ENCODE measurements at regions not wholly inside any gene's neighbourhood (a gene's known extent, or its start where the extent isn't known, plus 50 kb on each side); places are given as distances from the start of the nearest gene placed in this dataset.
"Not testable (repeated sequence)": the region's sequence is repeated elsewhere in the genome, so short reads cannot be mapped to it uniquely, and the experiment has no call there.

- no peak for DNase-seq (ENCODE audit: low spot score)
Measured at GRCh38 chr13:112145551-112146360, 78.8 kb downstream of the SOX1 start.

DNA sequence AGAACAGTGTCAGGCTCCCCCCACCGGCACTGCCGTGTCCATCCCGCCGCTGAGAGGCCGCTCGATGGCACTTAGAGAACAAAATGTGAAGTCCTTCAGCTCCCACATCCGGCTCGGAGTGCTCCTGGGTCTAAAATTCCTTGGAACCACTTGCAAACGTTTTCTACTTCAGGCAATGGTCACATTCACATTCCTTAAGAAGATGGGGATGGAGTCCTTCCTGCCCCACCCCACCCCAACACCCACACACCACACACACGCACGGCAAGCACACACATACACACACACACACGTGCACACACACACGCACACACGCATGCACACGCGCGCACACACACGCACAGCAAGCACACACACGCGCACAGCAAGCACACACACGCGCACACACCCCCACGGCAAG lies 83.4 kb downstream of the SOX1 start:
- DNase-seq (ENCODE audit: low spot score), result no peak

- DNase-seq (ENCODE audit: low spot score), result no peak
Measured at GRCh38 chr13:112152846-112153245, 85.9 kb downstream of the SOX1 start.

GRCh38 chr13:112153364-112153763 lies 86.4 kb downstream of the SOX1 start:
- no peak for DNase-seq (ENCODE audit: low spot score)

DNA sequence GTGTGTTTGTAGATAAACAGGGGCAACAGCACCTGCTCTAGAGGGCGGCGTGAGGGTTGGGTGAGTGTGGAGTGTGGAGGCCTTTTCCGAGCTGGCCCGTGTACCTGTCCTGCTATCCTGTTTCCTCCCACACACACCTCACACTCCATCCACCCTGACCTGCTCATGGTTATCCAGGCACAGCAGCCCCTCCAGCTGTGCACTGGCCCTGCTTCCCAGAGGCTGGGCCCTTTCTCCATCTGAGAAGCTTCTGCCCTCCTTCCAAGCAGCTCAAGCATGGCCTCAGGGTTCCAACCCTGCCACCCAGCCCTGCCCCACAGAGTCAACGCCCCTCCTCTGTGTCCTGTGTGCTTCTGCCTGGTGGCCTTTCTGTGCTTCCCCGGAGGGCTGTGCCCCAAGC lies 86.9 kb downstream of the SOX1 start:
- no peak for DNase-seq (ENCODE audit: low spot score)

- DNase-seq (ENCODE audit: low spot score), result no peak
Measured at GRCh38 chr13:112154301-112155060, 87.5 kb downstream of the SOX1 start.

DNA sequence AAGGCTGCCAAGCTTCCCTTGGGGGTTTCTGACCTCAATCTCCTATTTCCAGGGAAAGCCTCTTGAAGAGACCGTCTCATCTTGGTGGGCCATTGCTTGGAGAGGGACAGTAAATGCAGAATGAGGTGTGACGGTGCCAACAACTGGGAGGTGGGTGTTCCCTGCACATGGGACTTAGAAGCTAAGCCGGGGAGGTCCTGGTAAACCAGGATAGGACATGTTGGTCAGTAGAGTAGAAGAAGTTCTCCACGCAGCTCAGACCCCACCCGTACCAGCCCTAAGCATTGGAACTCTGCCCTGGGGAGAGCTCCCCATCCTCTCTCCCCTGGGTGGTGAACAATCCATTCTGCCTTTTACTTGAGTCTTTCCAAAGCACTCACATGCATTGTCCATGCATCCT lies 92.0 kb downstream of the SOX1 start:
- DNase-seq (ENCODE audit: low spot score), result no peak

GRCh38 chr13:112159575-112160547 lies 92.9 kb downstream of the SOX1 start:
- DNase-seq (ENCODE audit: low spot score), result no peak

DNA sequence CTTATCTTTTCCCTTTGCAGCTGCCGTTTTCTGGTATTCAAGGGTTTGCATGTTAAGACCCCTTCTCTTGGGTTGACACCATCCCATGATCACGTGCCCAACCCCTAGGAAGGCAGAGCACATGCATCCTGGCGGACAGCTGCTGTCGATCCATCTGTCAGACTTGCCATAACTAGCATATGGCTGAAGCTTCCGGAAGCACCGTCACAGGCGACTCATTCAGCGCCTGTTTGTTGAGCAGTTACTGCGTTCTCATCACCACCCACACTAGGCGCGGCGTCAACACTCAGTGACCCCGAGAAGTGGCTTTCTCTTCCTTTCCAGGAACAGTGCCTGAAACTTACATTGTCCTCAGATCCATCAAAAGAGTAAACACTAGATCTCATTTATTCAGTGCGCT lies 93.6 kb downstream of the SOX1 start:
- DNase-seq (ENCODE audit: low spot score), result no peak

DNA sequence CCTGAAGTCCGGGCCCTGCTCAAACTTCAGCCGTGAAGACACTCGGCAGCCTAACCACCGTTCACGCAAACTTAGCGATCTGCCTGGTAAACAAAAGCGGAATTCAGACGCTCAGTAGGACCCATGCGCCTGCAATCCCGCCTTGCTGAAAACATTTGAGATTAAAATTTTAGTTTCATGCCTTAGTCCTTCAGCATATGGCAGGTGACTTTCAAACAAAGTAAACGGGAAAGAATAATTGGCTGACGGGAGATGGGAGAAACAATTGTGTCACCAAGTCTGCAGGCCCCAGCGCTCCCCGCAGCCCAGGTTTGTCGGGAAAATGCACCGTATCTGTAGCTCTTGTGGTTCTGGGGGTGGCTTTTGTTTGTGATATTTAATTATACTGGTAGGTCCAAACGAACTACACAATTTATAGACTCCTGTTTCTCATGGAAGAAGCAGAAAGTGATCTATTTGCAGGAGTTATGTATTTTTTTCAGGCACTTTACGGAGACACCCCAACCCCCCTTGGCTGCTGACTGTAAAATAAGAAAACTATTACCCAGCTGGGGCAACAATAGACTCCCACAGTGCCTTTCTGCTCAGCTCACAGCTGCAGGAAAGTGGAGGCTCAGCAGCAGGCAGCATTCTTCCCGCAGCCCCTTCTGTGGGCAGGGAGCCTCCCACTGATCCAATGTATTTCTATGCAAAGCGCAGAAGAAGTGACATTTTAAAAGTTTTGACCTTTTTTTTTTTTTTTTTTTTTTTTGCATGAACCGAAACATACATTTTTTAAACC lies 94.8 kb downstream of the SOX1 start:
- no peak for DNase-seq (ENCODE audit: low spot score)

DNA sequence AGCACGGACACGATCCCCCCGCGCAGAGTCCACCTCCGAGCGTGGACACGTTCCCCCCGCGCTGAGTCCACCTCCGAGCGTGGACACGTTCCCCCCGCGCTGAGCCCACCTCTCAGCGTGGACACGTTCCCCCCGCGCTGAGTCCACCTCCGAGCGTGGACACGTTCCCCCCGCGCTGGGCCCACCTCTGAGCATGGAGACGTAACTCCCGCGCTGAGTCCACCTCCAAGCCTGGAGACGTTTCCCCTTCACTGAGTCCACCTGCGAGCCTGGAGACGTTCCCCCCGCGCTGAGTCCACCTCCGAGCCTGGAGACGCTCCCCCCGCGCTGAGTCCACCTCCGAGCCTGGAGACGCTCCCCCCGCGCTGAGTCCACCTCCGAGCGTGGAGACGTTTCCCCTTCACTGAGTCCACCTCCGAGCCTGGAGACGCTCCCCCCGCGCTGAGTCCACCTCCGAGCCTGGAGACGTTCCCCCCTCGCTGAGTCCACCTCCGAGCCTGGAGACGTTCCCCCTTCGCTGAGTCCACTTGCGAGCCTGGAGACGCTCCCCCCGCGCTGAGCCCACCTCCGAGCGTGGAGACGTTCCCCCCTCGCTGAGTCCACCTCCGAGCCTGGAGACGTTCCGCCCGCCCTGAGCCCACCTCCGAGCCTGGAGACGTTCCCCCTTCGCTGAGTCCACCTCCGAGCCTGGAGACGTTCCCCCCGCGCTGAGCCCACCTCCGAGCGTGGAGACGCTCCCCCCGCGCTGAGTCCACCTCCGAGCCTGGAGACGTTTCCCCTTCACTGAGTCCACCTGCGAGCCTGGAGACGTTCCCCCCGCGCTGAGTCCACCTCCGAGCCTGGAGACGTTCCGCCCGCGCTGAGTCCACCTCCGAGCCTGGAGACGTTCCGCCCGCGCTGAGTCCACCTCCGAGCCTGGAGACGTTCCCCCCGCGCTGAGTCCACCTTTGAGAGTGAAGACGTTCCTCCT lies 97.0 kb downstream of the SOX1 start:
- not testable (repeated sequence) for DNase-seq (ENCODE audit: low spot score)

GRCh38 chr13:112165712-112166111 lies 98.8 kb downstream of the SOX1 start:
- DNase-seq (ENCODE audit: low spot score), result no peak

DNA sequence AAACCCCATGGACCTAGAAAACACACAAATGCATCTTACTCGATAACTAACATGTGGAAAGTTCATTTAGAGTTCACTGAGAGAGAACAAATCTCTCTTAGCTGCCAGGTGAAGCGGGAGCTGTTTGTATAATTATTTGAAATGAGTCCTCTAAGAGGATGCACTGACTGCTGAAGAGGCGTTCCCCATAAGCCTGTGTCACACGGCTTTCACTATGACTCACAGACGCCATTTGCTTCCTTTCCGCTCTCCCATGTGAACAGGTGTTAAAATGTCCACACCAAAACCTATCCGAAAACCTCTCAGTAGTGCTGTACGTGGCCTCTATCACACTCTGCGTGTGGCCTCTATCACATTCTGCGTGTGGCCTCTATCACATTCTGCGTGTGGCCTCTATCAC lies 101.8 kb downstream of the SOX1 start:
- DNase-seq (ENCODE audit: low spot score), result no peak

GRCh38 chr13:112169941-112170822 lies 103.2 kb downstream of the SOX1 start:
- DNase-seq (ENCODE audit: low spot score), result no peak

DNA sequence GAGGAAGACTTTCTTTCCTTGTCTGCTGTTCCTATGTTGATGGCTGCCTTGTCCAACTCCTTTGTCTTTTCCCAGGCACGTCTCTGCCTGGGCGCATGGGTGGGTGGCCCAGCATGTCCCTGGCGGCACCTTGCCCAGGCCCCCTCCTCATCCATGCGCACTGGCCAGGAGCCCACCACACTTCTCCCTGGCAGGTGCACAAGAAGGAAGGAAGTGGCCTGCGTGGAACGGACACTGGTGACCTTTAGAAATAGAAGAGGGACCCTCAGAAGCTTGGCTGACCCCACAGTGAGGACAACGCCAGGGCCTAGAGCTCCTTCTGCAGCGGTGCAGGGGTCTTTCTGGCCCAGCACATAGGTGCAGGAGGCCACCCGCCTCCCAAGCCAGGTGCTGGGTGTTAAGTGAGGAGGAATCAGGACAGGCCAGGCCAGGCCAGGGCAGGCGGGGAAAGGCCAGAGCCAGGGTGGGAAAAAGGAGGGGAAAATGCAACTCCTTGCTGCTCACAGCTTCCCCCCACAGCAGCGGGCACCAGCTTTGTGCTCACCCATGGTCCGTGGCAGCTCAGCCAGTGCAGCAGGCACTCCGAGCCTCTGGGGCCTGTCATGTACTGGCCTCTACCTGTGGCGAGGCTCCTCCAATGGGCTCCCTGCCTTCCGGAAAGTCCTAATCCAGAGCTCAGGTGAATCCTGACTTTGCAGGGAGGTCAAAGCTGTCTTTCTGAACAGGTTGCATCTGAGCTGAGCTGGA lies 104.0 kb downstream of the SOX1 start:
- DNase-seq (ENCODE audit: low spot score), result no peak

GRCh38 chr13:112171570-112171965 lies 104.6 kb downstream of the SOX1 start:
- no peak for DNase-seq (ENCODE audit: low spot score)

DNA sequence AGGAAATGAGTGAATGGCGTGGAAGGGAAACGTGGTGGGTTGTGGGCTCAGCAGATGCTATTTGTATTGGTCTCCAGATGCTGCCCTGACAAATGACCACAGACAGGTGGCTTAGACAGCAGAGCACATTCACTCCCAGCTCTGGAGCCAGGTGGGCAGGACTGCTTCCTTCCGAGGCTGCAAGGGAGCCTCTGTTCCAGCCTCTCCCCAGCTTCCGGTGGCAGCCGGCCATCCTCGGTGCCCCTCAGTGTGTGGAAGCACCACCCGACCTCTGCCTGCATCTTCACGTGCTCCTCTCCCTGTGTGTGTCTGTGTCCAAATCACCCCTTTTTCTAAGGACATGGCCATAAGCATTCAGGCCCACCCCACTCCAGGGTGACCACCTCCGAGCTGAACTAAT lies 105.1 kb downstream of the SOX1 start:
- DNase-seq (ENCODE audit: low spot score), result no peak

- no peak for DNase-seq (ENCODE audit: low spot score)
Measured at GRCh38 chr13:112172641-112173251, 105.8 kb downstream of the SOX1 start.
